Sigmoid colon (tissue), 6 donors: ENCODE measurements at regions not wholly inside any gene's neighbourhood (a gene's known extent, or its start where the extent isn't known, plus 50 kb on each side); places are given as distances from the start of the nearest gene placed in this dataset.

ENCODE experiments used
- DNase-seq: peaks from one replicate; pipeline ENCODE4 v3.0.0-alpha.2; 2019
- H3K27ac ChIP-seq, 4 donors: fragments of 200-600 bp; sonication (generic); one replicate each; pipeline ENCODE4 v1.5.1; 2016 to 2019; ENCODE audit warnings: mild to moderate bottlenecking in 1 of 4
- H3K27me3 ChIP-seq, 3 donors: fragments of 200-600 bp; sonication (generic); one replicate each; pipeline ENCODE4 v1.5.1; 2019; ENCODE audit warnings: mild to moderate bottlenecking in 1 of 3
- H3K36me3 ChIP-seq, 4 donors: fragments of 200-600 bp; sonication (generic); one replicate each; pipeline ENCODE4 v1.5.1; 2016 to 2019
- H3K4me1 ChIP-seq, 4 donors: fragments of 200-600 bp; sonication (generic); one replicate each; pipeline ENCODE4 v1.5.1; 2017 to 2019
- H3K4me3 ChIP-seq, 4 donors: fragments of 200-600 bp; sonication (generic); one replicate each; pipeline ENCODE4 v1.5.1; 2017 to 2019; ENCODE audit warnings: mild to moderate bottlenecking in 2 of 4, moderate library complexity in 1 of 4
- H3K9me3 ChIP-seq, 4 donors: fragments of 200-600 bp in 3 of 4; sonication (generic) in 3 of 4; one replicate each; pipeline versions ENCODE4 v1.5.1 to v1.6.1; 2013 to 2019
- CTCF ChIP-seq, 4 experiments: fragments of 450-650 bp in 3 of 4; fragments of 200-600 bp in 1 of 4; IDR thresholded peaks; one replicate each; pipeline ENCODE4 v1.5.1; 2016 to 2019; ENCODE audit warnings: antibody characterized with exemption in 4 of 4, mild to moderate bottlenecking in 3 of 4, moderate library complexity in 2 of 4
- EP300 ChIP-seq, 4 donors: sonication (generic); formaldehyde crosslinking; IDR thresholded peaks; one replicate each; pipeline ENCODE4 v1.6.1; 2017; ENCODE audit warnings: antibody characterized with exemption in 4 of 4
- POLR2A ChIP-seq, 2 donors: fragments of 450-650 bp; IDR thresholded peaks; one replicate each; pipeline ENCODE4 v1.6.1; 2016; ENCODE audit warnings: antibody characterized with exemption in 2 of 2, mild to moderate bottlenecking in 2 of 2, moderate library complexity in 2 of 2
- POLR2AphosphoS5 ChIP-seq, 4 donors: sonication (generic); formaldehyde crosslinking; IDR thresholded peaks; one replicate each; pipeline ENCODE4 v1.6.1; 2017; ENCODE audit warnings: antibody characterized with exemption in 4 of 4
- WGBS, 2 donors: extraction: QIAGEN DNeasy Blood & Tissue Kit; methylation state at CpG; one replicate each; pipeline ENCODE4 v1.1.7; 2013; 5-methylcytosine and 5-hydroxymethylcytosine counted together
- intact Hi-C: fragments of 100-400 bp; cut with DNase I; formaldehyde crosslinking; loops from one replicate; pipeline ENCODE4 v1.15.1; 2023
- donor health status: healthy with polysubstance abuse.
- donor health status: healthy.

- TF ChIP-seq EP300 (IDR thresholded peaks at IDR 0.05) (no peak), POLR2AphosphoS5 (IDR thresholded peaks at IDR 0.05) (no peak), CTCF (IDR thresholded peaks at IDR 0.05) (no peak), POLR2A (IDR thresholded peaks at IDR 0.05) (no peak)
- no peak overlapping the region for H3K27ac ChIP-seq
- no peaks in the 10 kb centered on the region for H3K9me3 ChIP-seq
- H3K4me3 ChIP-seq: no peak overlapping the region
- H3K36me3 ChIP-seq: no peaks in the 10 kb centered on the region
- no peaks in the 10 kb centered on the region for H3K4me1 ChIP-seq
- intact Hi-C loops: no loop called here
- H3K27me3 ChIP-seq: no peaks in the 10 kb centered on the region
- 87 to 91% methylated on average over 3 of the region's 3 CpGs for WGBS, 2 donors
- DNase-seq: no peak
Measured at GRCh38 chr3:146861262-146861661, 256.1 kb upstream of the PLSCR5 start.

- intact Hi-C loops: no loop called here
- WGBS, 2 donors: 83 to 92% methylated on average over 4 of the region's 4 CpGs
- no peaks in the 10 kb centered on the region for H3K9me3 ChIP-seq
Measured at GRCh38 chr3:146854523-146854922, 249.4 kb upstream of the PLSCR5 start.

GRCh38 chr3:146851665-146852064 lies 246.5 kb upstream of the PLSCR5 start:
- intact Hi-C loops: no loop called here
- H3K4me3 ChIP-seq: no peak overlapping the region
- H3K27ac ChIP-seq: no peak overlapping the region
- H3K4me1 ChIP-seq: no peaks in the 10 kb centered on the region
- WGBS, 2 donors: 39 to 68% methylated on average over 2 of the region's 2 CpGs
- no peaks in the 10 kb centered on the region for H3K36me3 ChIP-seq
- H3K9me3 ChIP-seq: no peaks in the 10 kb centered on the region
- DNase-seq: no peak
- no peak for TF ChIP-seq CTCF (IDR thresholded peaks at IDR 0.05)
- no peak for TF ChIP-seq POLR2A (IDR thresholded peaks at IDR 0.05)
- no peaks in the 10 kb centered on the region for H3K27me3 ChIP-seq

More at GRCh38 chr3:146854523-146854922, 249.4 kb upstream of the PLSCR5 start:
- Histone ChIP-seq H3K36me3 (no peaks in the 10 kb centered on the region), H3K4me3 (no peak overlapping the region), H3K27ac (no peak overlapping the region), H3K27me3 (no peaks in the 10 kb centered on the region), H3K4me1 (no peaks in the 10 kb centered on the region)
- DNase-seq: no peak
- no peak for TF ChIP-seq CTCF (IDR thresholded peaks at IDR 0.05)
- TF ChIP-seq POLR2A (IDR thresholded peaks at IDR 0.05): no peak
- no peak for TF ChIP-seq POLR2AphosphoS5 (IDR thresholded peaks at IDR 0.05)
- TF ChIP-seq EP300 (IDR thresholded peaks at IDR 0.05): no peak

- TF ChIP-seq POLR2A (IDR thresholded peaks at IDR 0.05): no peak
- TF ChIP-seq EP300 (IDR thresholded peaks at IDR 0.05): no peak
- no peak for TF ChIP-seq CTCF (IDR thresholded peaks at IDR 0.05)
- no peak for TF ChIP-seq POLR2AphosphoS5 (IDR thresholded peaks at IDR 0.05)
- no peaks in the 10 kb centered on the region for H3K9me3 ChIP-seq
- no peaks in the 10 kb centered on the region for H3K27me3 ChIP-seq
- no peaks in the 10 kb centered on the region for H3K36me3 ChIP-seq
- H3K4me3 ChIP-seq: no peak overlapping the region
- WGBS, 2 donors: 79 to 87% methylated on average over 3 of the region's 3 CpGs
- intact Hi-C loops: no loop called here
- no peak overlapping the region for H3K27ac ChIP-seq
- no peaks in the 10 kb centered on the region for H3K4me1 ChIP-seq
- no peak for DNase-seq
Measured at GRCh38 chr3:146845361-146845760, 240.2 kb upstream of the PLSCR5 start.

- TF ChIP-seq POLR2AphosphoS5 (IDR thresholded peaks at IDR 0.05): no peak
- no peak for TF ChIP-seq POLR2A (IDR thresholded peaks at IDR 0.05)
- no peak for TF ChIP-seq EP300 (IDR thresholded peaks at IDR 0.05)
- TF ChIP-seq CTCF (IDR thresholded peaks at IDR 0.05): no peak
- Histone ChIP-seq H3K4me1 (no peaks in the 10 kb centered on the region), H3K9me3 (no peaks in the 10 kb centered on the region), H3K27ac (no peak overlapping the region), H3K4me3 (no peak overlapping the region), H3K36me3 (no peaks in the 10 kb centered on the region), H3K27me3 (no peaks in the 10 kb centered on the region)
- no peak for DNase-seq
- intact Hi-C loops: no loop called here
- 88% methylated on average over 1 of the region's 1 CpG for WGBS, 2 donors
Measured at GRCh38 chr3:146843476-146843875, 238.3 kb upstream of the PLSCR5 start.
